ENCODE measurements at regions not wholly inside any gene's neighbourhood (a gene's known extent, or its start where the extent isn't known, plus 50 kb on each side); places are given as distances from the start of the nearest gene placed in this dataset.

- no peak for TF ChIP-seq TAF1 (conservative IDR thresholded peaks at IDR 0.05)
- no peak for TF ChIP-seq CTCF (IDR thresholded peaks at IDR 0.05; ENCODE audit: low read depth, low read length, missing input control)
These were observed 789.7 kb upstream of the PRR20A start for GRCh38 chr13:56351041-56351440.
